WTC11 (cell line): ENCODE measurements at regions not wholly inside any gene's neighbourhood (a gene's known extent, or its start where the extent isn't known, plus 50 kb on each side); places are given as distances from the start of the nearest gene placed in this dataset.

ENCODE experiments used
- ATAC-seq: fragments of 200-7000 bp; cut with Tn5 transposase; 2 replicates; pipeline ENCODE4 v1.10.0; 2021; ENCODE audit warnings: mild to moderate bottlenecking, moderate library complexity
- CTCF ChIA-PET: fragments of 300-600 bp; sonication (Branson Sonifier 250); formaldehyde crosslinking; loops from one replicate; lab custom pipeline; 2021; ENCODE audit warnings: antibody characterized with exemption; lab: Charles Lee
- POLR2A ChIA-PET: fragments of 350-600 bp; sonication (Branson Sonifier 250); formaldehyde crosslinking; loops from one replicate; lab custom pipeline; 2021; ENCODE audit warnings: antibody characterized with exemption; lab: Charles Lee
- DNase-seq: peaks from one replicate; pipeline ENCODE4 v3.0.0; 2021; ENCODE audit warnings: low spot score
- H3K27ac Mint-ChIP-seq: 2 replicates; pipeline ENCODE4 v1.8.0; 2021; ENCODE audit warnings: mixed read lengths
- H3K27me3 Mint-ChIP-seq: 2 replicates; pipeline ENCODE4 v1.8.0; 2021; ENCODE audit warnings: low read depth, mild to moderate bottlenecking, moderate library complexity, mixed read lengths
- H3K36me3 Mint-ChIP-seq: 2 replicates; pipeline ENCODE4 v1.8.0; 2021; ENCODE audit warnings: mixed read lengths
- H3K4me1 Mint-ChIP-seq: 2 replicates; pipeline ENCODE4 v1.8.0; 2022; ENCODE audit warnings: mixed read lengths
- H3K4me3 Mint-ChIP-seq: 2 replicates; pipeline ENCODE4 v1.8.0; 2021; ENCODE audit warnings: mild to moderate bottlenecking, moderate library complexity, mixed read lengths
- H3K9me3 Mint-ChIP-seq: 2 replicates; pipeline ENCODE4 v1.8.0; 2021; ENCODE audit warnings: mixed read lengths
- AR ChIP-seq: fragments of 250-450 bp; sonication (Bioruptor Pico); IDR thresholded peaks from 2 replicates; pipeline ENCODE4 v1.9.0; 2021; ENCODE audit warnings: mild to moderate bottlenecking
- ARID4B ChIP-seq: sonication (generic); formaldehyde crosslinking; IDR thresholded peaks from 2 replicates; pipeline ENCODE4 v1.8.0; 2023; ENCODE audit warnings: missing genetic modification reagents, mild to moderate bottlenecking, borderline replicate concordance
- EMX1 ChIP-seq: fragments of 250-450 bp; sonication (Bioruptor Pico); IDR thresholded peaks from 2 replicates; pipeline ENCODE4 v1.8.0; 2021; ENCODE audit warnings: mild to moderate bottlenecking
- FOXP4 ChIP-seq: sonication (generic); formaldehyde crosslinking; IDR thresholded peaks from 2 replicates; pipeline ENCODE4 v1.8.0; 2022; ENCODE audit warnings: mild to moderate bottlenecking, missing genetic modification reagents
- HMGXB4 ChIP-seq: sonication (generic); formaldehyde crosslinking; IDR thresholded peaks from 2 replicates; pipeline ENCODE4 v1.8.1; 2023; ENCODE audit warnings: mild to moderate bottlenecking, moderate library complexity, missing genetic modification reagents
- IRF1 ChIP-seq: sonication (generic); formaldehyde crosslinking; IDR thresholded peaks from 2 replicates; pipeline ENCODE4 v1.8.0; 2023; ENCODE audit warnings: missing genetic modification reagents
- JUN ChIP-seq: sonication (generic); formaldehyde crosslinking; IDR thresholded peaks from 2 replicates; pipeline ENCODE4 v1.8.0; 2023; ENCODE audit warnings: mild to moderate bottlenecking, missing genetic modification reagents
- MLX ChIP-seq: sonication (generic); formaldehyde crosslinking; IDR thresholded peaks from 2 replicates; pipeline ENCODE4 v1.8.1; 2023; ENCODE audit warnings: mild to moderate bottlenecking, missing genetic modification reagents, moderate library complexity
- NFE2L1 ChIP-seq: sonication (generic); formaldehyde crosslinking; IDR thresholded peaks from 2 replicates; pipeline ENCODE4 v1.8.1; 2023; ENCODE audit warnings: missing genetic modification reagents
- OVOL2 ChIP-seq: fragments of 250-450 bp; sonication (Bioruptor Pico); IDR thresholded peaks from 2 replicates; pipeline ENCODE4 v1.9.0; 2021; ENCODE audit warnings: mild to moderate bottlenecking, borderline replicate concordance
- SMAD3 ChIP-seq: sonication (generic); formaldehyde crosslinking; IDR thresholded peaks from 2 replicates; pipeline ENCODE4 v1.8.0; 2022; ENCODE audit warnings: missing genetic modification reagents, mild to moderate bottlenecking, borderline replicate concordance
- TP53 ChIP-seq: sonication (generic); formaldehyde crosslinking; IDR thresholded peaks from 2 replicates; pipeline ENCODE4 v1.8.1; 2023; ENCODE audit warnings: mild to moderate bottlenecking, missing genetic modification reagents
- ZNF219 ChIP-seq: sonication (generic); formaldehyde crosslinking; IDR thresholded peaks from 2 replicates; pipeline ENCODE4 v1.8.0; 2023; ENCODE audit warnings: missing genetic modification reagents, mild to moderate bottlenecking, borderline replicate concordance

- TF ChIP-seq ZNF219 (CRISPR knock-in tag): no peak
- TF ChIP-seq MLX (CRISPR knock-in tag): no peak
- no peak for TF ChIP-seq SMAD3 (CRISPR knock-in tag)
- TF ChIP-seq JUN (CRISPR knock-in tag): no peak
- no peak for TF ChIP-seq HMGXB4 (CRISPR knock-in tag)
- TF ChIP-seq ARID4B (CRISPR knock-in tag): no peak
- TF ChIP-seq NFE2L1 (CRISPR knock-in tag): no peak
- no peak for TF ChIP-seq OVOL2 (CRISPR knock-in tag)
- TF ChIP-seq EMX1 (CRISPR knock-in tag): no peak
Measured at GRCh38 chr16:61074324-61074723, 961.9 kb downstream of the CDH8 start (continued).

GRCh38 chr16:61057635-61058034 lies 978.6 kb downstream of the CDH8 start:
- H3K4me1 Mint-ChIP-seq: no peaks in the 10 kb centered on the region
- ATAC-seq: no peak

More at GRCh38 chr16:61057635-61058034, 978.6 kb downstream of the CDH8 start:
- Mint-ChIP-seq H3K27me3 (no peaks in the 10 kb centered on the region), H3K9me3 (no peaks in the 10 kb centered on the region), H3K27ac (no peak overlapping the region), H3K36me3 (no peaks in the 10 kb centered on the region)
- ChIA-PET CTCF (no interaction called here), POLR2A (no interaction called here)
- no peak for DNase-seq
- no peak for TF ChIP-seq FOXP4 (CRISPR knock-in tag)
- no peak for TF ChIP-seq AR (CRISPR knock-in tag)
- TF ChIP-seq TP53 (CRISPR knock-in tag): no peak
- no peak for TF ChIP-seq IRF1 (CRISPR knock-in tag)
- TF ChIP-seq, all 79 proteins: peak for 0
- H3K4me3 Mint-ChIP-seq: no peak overlapping the region
